HEK293 (cell line): ENCODE measurements at regions not wholly inside any gene's neighbourhood (a gene's known extent, or its start where the extent isn't known, plus 50 kb on each side); places are given as distances from the start of the nearest gene placed in this dataset.

Experiments
- CTCF ChIA-PET: fragments of 350-600 bp; formaldehyde crosslinking; extraction: SDS; loops from one replicate; lab custom pipeline; 2021; ENCODE audit warnings: antibody characterized with exemption; lab: Yijun Ruan, JAX
- POLR2A ChIA-PET: fragments of 300-600 bp; formaldehyde crosslinking; extraction: SDS; loops from one replicate; lab custom pipeline; 2020; ENCODE audit warnings: antibody characterized with exemption, inconsistent platforms; lab: Yijun Ruan, JAX
- H3K27ac ChIP-seq: fragments of 200-500 bp; sonication (Bioruptor generic); 2 replicates; pipeline ENCODE4 v1.5.1; 2014; ENCODE audit warnings: low read depth, low read length, control low read depth, inconsistent platforms; ENCODE audit errors: extremely low read depth
- H3K36me3 ChIP-seq, 2 experiments: fragments of 200-500 bp in 1 of 2; sonication (Bioruptor generic) in 1 of 2; 1 replicate in 1 of 2; 2 replicates in 1 of 2; pipeline ENCODE4 v1.5.1; 2014 to 2017; ENCODE audit warnings: inconsistent platforms in 2 of 2, low read length in 2 of 2; ENCODE audit not compliant: control insufficient read depth in 2 of 2, insufficient read depth in 1 of 2
- H3K4me1 ChIP-seq: fragments of 200-500 bp; sonication (Bioruptor generic); 2 replicates; pipeline ENCODE4 v1.5.1; 2014; ENCODE audit warnings: mild to moderate bottlenecking, low read length, inconsistent platforms; ENCODE audit not compliant: control insufficient read depth, insufficient read depth
- H3K4me3 ChIP-seq: 2 replicates; pipeline ENCODE4 v1.5.1; 2011; ENCODE audit warnings: low read depth, mild to moderate bottlenecking, control low read depth, low read length, moderate library complexity
- H3K9me3 ChIP-seq: fragments of 200-500 bp; sonication (Bioruptor generic); 2 replicates; pipeline ENCODE4 v1.5.1; 2014; ENCODE audit warnings: low read depth, low read length, inconsistent platforms; ENCODE audit not compliant: control insufficient read depth, insufficient read depth
- HIC1 ChIP-seq: fragments of 450-650 bp; formaldehyde crosslinking; IDR thresholded peaks from 2 replicates; pipeline ENCODE4 v1.5.1; 2016; ENCODE audit warnings: missing biosample characterization, missing genetic modification characterization
- HOXC10 ChIP-seq: sonication (generic); formaldehyde crosslinking; IDR thresholded peaks from 2 replicates; pipeline ENCODE4 v1.8.1; 2023; ENCODE audit warnings: mild to moderate bottlenecking, missing genetic modification reagents
- PRDM2 ChIP-seq: fragments of 450-650 bp; formaldehyde crosslinking; IDR thresholded peaks from 2 replicates; pipeline ENCODE4 v1.5.1; 2016; ENCODE audit warnings: missing biosample characterization, missing genetic modification characterization, borderline replicate concordance
- REST ChIP-seq: fragments of 450-650 bp; formaldehyde crosslinking; IDR thresholded peaks from 2 replicates; pipeline ENCODE4 v1.5.1; 2016; ENCODE audit warnings: missing biosample characterization, missing genetic modification characterization
- YY2 ChIP-seq: fragments of 450-650 bp; formaldehyde crosslinking; IDR thresholded peaks from 2 replicates; pipeline ENCODE4 v1.5.1; 2016; ENCODE audit warnings: missing biosample characterization, missing genetic modification characterization
- ZBTB26 ChIP-seq: fragments of 450-650 bp; formaldehyde crosslinking; optimal IDR thresholded peaks from 2 replicates; pipeline ENCODE3; 2016; ENCODE audit warnings: missing biosample characterization, mild to moderate bottlenecking, missing genetic modification characterization
- ZBTB8A ChIP-seq: fragments of 450-650 bp; formaldehyde crosslinking; IDR thresholded peaks from 2 replicates; pipeline ENCODE4 v1.5.1; 2016; ENCODE audit warnings: missing biosample characterization, missing genetic modification characterization
- ZNF112 ChIP-seq: fragments of 450-650 bp; formaldehyde crosslinking; IDR thresholded peaks from 2 replicates; pipeline ENCODE4 v1.5.0; 2017; ENCODE audit warnings: missing biosample characterization, missing genetic modification characterization
- ZNF239 ChIP-seq: fragments of 450-650 bp; formaldehyde crosslinking; IDR thresholded peaks from 2 replicates; pipeline ENCODE4 v1.5.1; 2016; ENCODE audit warnings: missing biosample characterization, missing genetic modification characterization
- ZNF335 ChIP-seq: fragments of 450-650 bp; formaldehyde crosslinking; conservative IDR thresholded peaks from 2 replicates; pipeline ENCODE4 v1.5.1; 2016; ENCODE audit warnings: missing biosample characterization, missing genetic modification characterization
- ZNF473 ChIP-seq: fragments of 450-650 bp; formaldehyde crosslinking; IDR thresholded peaks from 2 replicates; pipeline ENCODE4 v1.5.1; 2017; ENCODE audit warnings: missing biosample characterization, missing genetic modification characterization
- ZNF510 ChIP-seq: fragments of 450-650 bp; formaldehyde crosslinking; IDR thresholded peaks from 2 replicates; pipeline ENCODE4 v1.5.1; 2018; ENCODE audit warnings: mild to moderate bottlenecking, missing genetic modification characterization, missing biosample characterization; ENCODE audit not compliant: insufficient replicate concordance
- ZNF518A ChIP-seq: fragments of 450-650 bp; formaldehyde crosslinking; conservative IDR thresholded peaks from 2 replicates; pipeline ENCODE4 v1.5.1; 2016; ENCODE audit warnings: low read depth, missing biosample characterization, missing genetic modification characterization
- ZNF701 ChIP-seq: fragments of 450-650 bp; formaldehyde crosslinking; IDR thresholded peaks from 2 replicates; pipeline ENCODE4 v1.5.1; 2016; ENCODE audit warnings: missing biosample characterization, missing genetic modification characterization
- ZSCAN23 ChIP-seq: fragments of 450-650 bp; formaldehyde crosslinking; IDR thresholded peaks from 2 replicates; pipeline ENCODE4 v1.5.1; 2016; ENCODE audit warnings: missing biosample characterization, missing genetic modification characterization

- TF ChIP-seq ZNF239 (tag by site-specific recombination): no peak
- no peak for TF ChIP-seq ZNF701 (tag by site-specific recombination)
- no peak for TF ChIP-seq HOXC10 (CRISPR knock-in tag)
- no peak for TF ChIP-seq YY2 (tag by site-specific recombination)
- no peak for TF ChIP-seq ZNF518A
- TF ChIP-seq ZNF112 (tag by site-specific recombination): no peak
- TF ChIP-seq ZNF335 (tag by site-specific recombination): no peak
- no peak for TF ChIP-seq REST (tag by site-specific recombination)
- TF ChIP-seq HIC1: no peak
- no peak for TF ChIP-seq ZSCAN23 (tag by site-specific recombination)
- no peak for TF ChIP-seq PRDM2
- TF ChIP-seq ZBTB26 (tag by site-specific recombination): no peak
- TF ChIP-seq ZBTB8A: no peak
- no peak for TF ChIP-seq ZNF473 (tag by site-specific recombination)
- TF ChIP-seq ZNF510 (tag by site-specific recombination): no peak
- Histone ChIP-seq H3K27ac (no peak overlapping the region), H3K4me1 (no peaks in the 10 kb centered on the region), H3K4me3 (no peak overlapping the region), H3K9me3 (no peaks in the 10 kb centered on the region), H3K36me3 (no peaks in the 10 kb centered on the region)
- CTCF ChIA-PET: no interaction called here
- POLR2A ChIA-PET: no interaction called here
These were observed 319.8 kb downstream of the INSC start for GRCh38 chr11:15434529-15434928.
